GM12878 (cell line): ENCODE measurements at regions not wholly inside any gene's neighbourhood (a gene's known extent, or its start where the extent isn't known, plus 50 kb on each side); places are given as distances from the start of the nearest gene placed in this dataset.

Experiments
- ATAC-seq: fragments of 200-7000 bp; cut with Tn5 transposase; 3 replicates; pipeline ENCODE4 v1.9.1; 2020; ENCODE audit warnings: mild to moderate bottlenecking, moderate library complexity
- BruUV-seq: library from RNA; stranded (reverse); fragments of 400-500 nt; replicated peaks from 2 replicates; lab custom pipeline; 2021; lab: Mats Ljungman, UMichigan
- CTCF ChIA-PET: fragments of 300-600 bp; sonication (Branson Sonifier 250); formaldehyde crosslinking; extraction: SDS; loops from one replicate; lab custom pipeline; 2021; ENCODE audit warnings: inconsistent platforms; lab: Yijun Ruan, JAX
- POLR2A ChIA-PET: fragments of 350-600 bp; formaldehyde crosslinking; extraction: SDS; loops from one replicate; lab custom pipeline; 2021; ENCODE audit warnings: inconsistent platforms; lab: Charles Lee
- RAD21 ChIA-PET: fragments of 300-600 bp; sonication (Branson Sonifier 250); formaldehyde crosslinking; loops from one replicate; lab custom pipeline; 2023; ENCODE audit warnings: antibody characterized with exemption; ENCODE audit not compliant: unreplicated experiment; lab: Charles Lee
- SMC1A ChIA-PET: fragments of 300-600 bp; sonication (Branson Sonifier 250); formaldehyde crosslinking; loops from one replicate; lab custom pipeline; 2023; ENCODE audit not compliant: unreplicated experiment, uncharacterized antibody; lab: Charles Lee
- DNase-seq: peaks from one replicate; pipeline ENCODE4 v3.0.0-alpha.2; 2011; ENCODE audit warnings: low read depth, low spot score
- FAIRE-seq: peaks from 3 replicates; lab custom pipeline; 2011; peaks lifted over from hg19 to GRCh38; lab: Jason Lieb, UNC
- H2AFZ ChIP-seq: 2 replicates; pipeline ENCODE4 v1.6.0; 2011; ENCODE audit warnings: low read depth, low read length, control low read depth; ENCODE audit not compliant: control insufficient read depth
- H3K27ac ChIP-seq: 2 replicates; pipeline ENCODE4 v1.5.1; 2011; ENCODE audit warnings: control low read depth; ENCODE audit not compliant: control insufficient read depth, insufficient read depth
- H3K27me3 ChIP-seq, 2 experiments: replicated peaks in 1 of 2; 2 replicates each; pipeline versions ENCODE4 v1.6.0 to v1.6.1; 2011; ENCODE audit warnings: low read length in 1 of 2; ENCODE audit not compliant: control insufficient read depth in 2 of 2, insufficient read depth in 2 of 2
- H3K36me3 ChIP-seq, 2 experiments: 2 replicates each; pipeline ENCODE4 v1.5.1; 2011; ENCODE audit warnings: low read length in 1 of 2; ENCODE audit not compliant: control insufficient read depth in 2 of 2, insufficient read depth in 2 of 2
- H3K4me1 ChIP-seq: 2 replicates; pipeline ENCODE4 v1.6.1; 2011; ENCODE audit warnings: mild to moderate bottlenecking, low read length, moderate library complexity, mixed read lengths; ENCODE audit not compliant: control insufficient read depth, insufficient read depth
- H3K4me2 ChIP-seq: 2 replicates; pipeline ENCODE4 v1.6.0; 2011; ENCODE audit warnings: control low read depth; ENCODE audit not compliant: control insufficient read depth, insufficient read depth
- H3K4me3 ChIP-seq: fragments of 200-600 bp; sonication (generic); 2 replicates; pipeline ENCODE4 v1.5.1; 2016
- H3K79me2 ChIP-seq: 2 replicates; pipeline ENCODE4 v1.6.0; 2011; ENCODE audit warnings: low read length; ENCODE audit not compliant: control insufficient read depth, insufficient read depth
- H3K9ac ChIP-seq: 2 replicates; pipeline ENCODE4 v1.8.0; 2011; ENCODE audit warnings: low read length, control low read depth, mixed read lengths; ENCODE audit not compliant: control insufficient read depth, insufficient read depth
- H3K9me3 ChIP-seq: replicated peaks from 3 replicates; pipeline ENCODE4 v1.5.1; 2011; ENCODE audit warnings: mild to moderate bottlenecking, low read length; ENCODE audit not compliant: control insufficient read depth, insufficient read depth
- H4K20me1 ChIP-seq: 2 replicates; pipeline ENCODE4 v1.6.0; 2011; ENCODE audit not compliant: control insufficient read depth, insufficient read depth
- BACH1 ChIP-seq: fragments of 450-650 bp; IDR thresholded peaks from 2 replicates; pipeline ENCODE4 v1.6.1; 2017; ENCODE audit warnings: mild to moderate bottlenecking, borderline replicate concordance
- BHLHE40 ChIP-seq, 2 experiments: fragments of 450-650 bp in 1 of 2; IDR thresholded peaks; 2 replicates each; pipeline ENCODE4 v1.6.1; 2011 to 2017; ENCODE audit warnings: low read depth in 2 of 2, borderline replicate concordance in 1 of 2, improper control_type of control experiment in 1 of 2, low read length in 1 of 2, mild to moderate bottlenecking in 1 of 2
- CBX3 ChIP-seq: fragments of 200-600 bp; sonication (generic); IDR thresholded peaks from 2 replicates; pipeline ENCODE4 v1.6.1; 2016; ENCODE audit warnings: low read depth, borderline replicate concordance
- DPF2 ChIP-seq: fragments of 450-650 bp; IDR thresholded peaks from 2 replicates; pipeline ENCODE4 v1.6.1; 2017; ENCODE audit warnings: mild to moderate bottlenecking
- GATAD2B ChIP-seq: fragments of 450-650 bp; conservative IDR thresholded peaks from 2 replicates; pipeline ENCODE4 v1.6.1; 2017; ENCODE audit warnings: low read depth, mild to moderate bottlenecking, moderate library complexity
- IRF4 ChIP-seq: IDR thresholded peaks from 2 replicates; pipeline ENCODE4 v1.6.1; 2011; ENCODE audit warnings: low read depth, low read length
- MTA2 ChIP-seq: fragments of 450-650 bp; IDR thresholded peaks from 2 replicates; pipeline ENCODE4 v1.6.1; 2016; ENCODE audit warnings: low read depth, mild to moderate bottlenecking, moderate library complexity
- NFYB ChIP-seq: IDR thresholded peaks from 2 replicates; pipeline ENCODE4 v1.6.1; 2011; ENCODE audit warnings: low read depth, mild to moderate bottlenecking, low read length, improper control_type of control experiment, moderate library complexity; ENCODE audit not compliant: insufficient read depth
- RCOR1 ChIP-seq: conservative IDR thresholded peaks from 2 replicates; pipeline ENCODE4 v1.6.1; 2012; ENCODE audit warnings: low read depth, low read length, improper control_type of control experiment
- SMAD1 ChIP-seq: fragments of 450-650 bp; IDR thresholded peaks from 2 replicates; pipeline ENCODE4 v1.6.1; 2018; ENCODE audit warnings: mild to moderate bottlenecking, low read depth; ENCODE audit not compliant: partially characterized antibody
- SMARCA5 ChIP-seq: fragments of 450-650 bp; IDR thresholded peaks from 2 replicates; pipeline ENCODE4 v1.6.1; 2017; ENCODE audit warnings: mild to moderate bottlenecking
- SRF ChIP-seq, 2 experiments: IDR thresholded peaks; 2 replicates each; pipeline ENCODE4 v1.6.1; 2011; ENCODE audit warnings: low read depth in 2 of 2, low read length in 2 of 2, mild to moderate bottlenecking in 1 of 2, moderate library complexity in 1 of 2
- STAT1 ChIP-seq: fragments of 450-650 bp; conservative IDR thresholded peaks from 2 replicates; pipeline ENCODE4 v1.6.1; 2014; ENCODE audit warnings: antibody characterized with exemption, mild to moderate bottlenecking
- SUZ12 ChIP-seq: fragments of 200-600 bp; sonication (generic); IDR thresholded peaks from one replicate; pipeline ENCODE4 v1.6.1; 2018; ENCODE audit warnings: antibody characterized with exemption, mild to moderate bottlenecking; ENCODE audit not compliant: unreplicated experiment
- YY1 ChIP-seq: IDR thresholded peaks from 2 replicates; pipeline ENCODE4 v1.6.1; 2011; ENCODE audit warnings: low read depth, mild to moderate bottlenecking, low read length
- ZNF24 ChIP-seq: fragments of 450-650 bp; IDR thresholded peaks from 2 replicates; pipeline ENCODE4 v1.6.1; 2017; ENCODE audit warnings: antibody characterized with exemption, mild to moderate bottlenecking
- WGBS: methylation state at CpG from one replicate; pipeline ENCODE4 v1.1.6; 2016; ENCODE audit warnings: low lambda C conversion rate; ENCODE audit not compliant: insufficient replicate concordance, insufficient coverage; ENCODE audit errors: missing lambda C conversion rate; 5-methylcytosine and 5-hydroxymethylcytosine counted together
- in situ Hi-C: fragments of 300-500 bp; cut with MboI; formaldehyde crosslinking; loops from 9 replicates; pipeline ENCODE4 v1.14.3; 2018; ENCODE audit warnings: mixed read lengths
- intact Hi-C: fragments of 100-400 bp; cut with micrococcal nuclease; formaldehyde crosslinking; loops from one replicate; pipeline ENCODE4 v1.14.2; 2022; ENCODE audit not compliant: unreplicated experiment
- TF ChIP-seq, protein P1 (sequence below): IDR thresholded peaks from 2 replicates; pipeline ENCODE4 v1.6.1; 2011; ENCODE audit warnings: borderline replicate concordance, low read depth, mild to moderate bottlenecking, moderate library complexity, mixed read lengths, low read length; ENCODE audit not compliant: insufficient read depth; ENCODE audit errors: extremely low read length
- TF ChIP-seq, protein P2 (sequence below): IDR thresholded peaks from 2 replicates; pipeline ENCODE4 v1.6.1; 2012; ENCODE audit warnings: low read depth, low read length, improper control_type of control experiment

DNA sequence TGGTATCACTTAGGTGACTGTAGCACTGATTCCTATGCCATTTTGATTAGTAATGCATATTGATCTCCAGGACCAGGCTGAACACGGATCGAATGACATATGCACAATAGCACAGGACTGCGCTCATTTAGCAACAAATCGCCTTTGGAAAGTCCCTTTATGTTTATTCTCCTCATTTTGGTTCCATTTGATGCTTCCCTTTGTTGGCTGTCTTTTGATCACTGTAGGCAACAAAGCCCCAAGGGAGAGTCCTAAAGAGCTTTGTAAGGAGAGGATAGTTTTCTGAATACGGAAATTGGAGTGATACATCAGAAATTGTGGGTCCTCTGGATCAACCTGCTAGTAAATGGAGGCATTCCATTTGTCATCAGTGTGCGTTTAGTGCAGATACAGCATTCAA is 1111.4 kb downstream of the SORCS1 start:
- no peaks in the 10 kb centered on the region for H4K20me1 ChIP-seq
- RAD21 ChIA-PET, result no interaction called here
- no peaks in the 10 kb centered on the region for H3K27me3 ChIP-seq
- H3K4me2 ChIP-seq, result no peak overlapping the region
- H3K9ac ChIP-seq, result no peak overlapping the region
- H3K4me3 ChIP-seq, result no peak overlapping the region
- H2AFZ ChIP-seq, result no peak overlapping the region
- CTCF ChIA-PET, result no interaction called here
- intact Hi-C loops (no loop called here), in situ Hi-C loops (no loop called here)
- 16% methylated on average over 6 of the region's 6 CpGs for WGBS
- H3K79me2 ChIP-seq, result no peaks in the 10 kb centered on the region
- FAIRE-seq (no peak), ATAC-seq (no peak), DNase-seq (no peak)
- H3K36me3 ChIP-seq, result no peaks in the 10 kb centered on the region
- POLR2A ChIA-PET, result no interaction called here
- no peaks in the 10 kb centered on the region for H3K4me1 ChIP-seq
- H3K27ac ChIP-seq, result no peak overlapping the region
- no TSS peak for BruUV-seq
- no peak for TF ChIP-seq SMAD1
- no peak for TF ChIP-seq NFYB
- no peak for TF ChIP-seq YY1
- TF ChIP-seq, protein P1, sequence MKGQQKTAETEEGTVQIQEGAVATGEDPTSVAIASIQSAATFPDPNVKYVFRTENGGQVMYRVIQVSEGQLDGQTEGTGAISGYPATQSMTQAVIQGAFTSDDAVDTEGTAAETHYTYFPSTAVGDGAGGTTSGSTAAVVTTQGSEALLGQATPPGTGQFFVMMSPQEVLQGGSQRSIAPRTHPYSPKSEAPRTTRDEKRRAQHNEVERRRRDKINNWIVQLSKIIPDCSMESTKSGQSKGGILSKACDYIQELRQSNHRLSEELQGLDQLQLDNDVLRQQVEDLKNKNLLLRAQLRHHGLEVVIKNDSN, result no peak
- TF ChIP-seq SUZ12, result no peak
- TF ChIP-seq IRF4, result no peak
- no peak for TF ChIP-seq GATAD2B
- TF ChIP-seq CBX3, result no peak
- SMC1A ChIA-PET, result no interaction called here
- no peaks in the 10 kb centered on the region for H3K9me3 ChIP-seq

DNA sequence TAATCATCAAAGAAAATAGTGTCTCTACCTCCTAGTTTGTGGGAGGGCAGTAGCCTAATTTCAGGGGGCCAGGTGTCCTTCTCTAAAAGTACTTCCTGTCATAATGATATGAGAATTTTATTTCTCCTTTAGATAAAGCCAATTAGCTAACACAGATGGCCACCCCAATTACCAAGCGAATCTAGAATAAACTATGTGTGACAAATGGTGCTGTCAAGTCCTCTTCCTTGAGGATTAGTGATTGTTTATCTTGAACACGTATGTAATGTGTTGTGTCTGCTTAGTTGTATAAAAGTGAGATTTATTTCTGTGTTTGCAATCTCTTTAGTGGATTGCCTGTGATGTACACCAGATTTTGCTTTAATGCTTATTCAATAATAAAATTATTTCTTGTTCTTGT is 1120.0 kb downstream of the SORCS1 start:
- Histone ChIP-seq H3K79me2 (no peaks in the 10 kb centered on the region), H3K36me3 (no peaks in the 10 kb centered on the region), H3K27me3 (no peaks in the 10 kb centered on the region), H3K4me1 (no peaks in the 10 kb centered on the region), H3K27ac (no peak overlapping the region), H3K4me3 (no peak overlapping the region), H2AFZ (no peak overlapping the region), H3K4me2 (no peak overlapping the region), H3K9me3 (no peaks in the 10 kb centered on the region), H4K20me1 (no peaks in the 10 kb centered on the region), H3K9ac (no peak overlapping the region)
- 0% methylated on average over 2 of the region's 2 CpGs for WGBS
- ChIA-PET POLR2A (no interaction called here), SMC1A (no interaction called here), CTCF (no interaction called here), RAD21 (no interaction called here)
- no peak for ATAC-seq
- no peak for DNase-seq
- FAIRE-seq, result no peak
- TF ChIP-seq DPF2 (no peak), STAT1 (no peak), RCOR1 (no peak), BHLHE40 (IDR thresholded peaks at IDR 0.05; ENCODE audit: borderline replicate concordance in 1 of 2, low read depth in 2 of 2, low read length in 1 of 2) (no peak), ZNF24 (no peak), SUZ12 (no peak), BACH1 (no peak), MTA2 (no peak), SRF (IDR thresholded peaks at IDR 0.05; ENCODE audit: low read depth in 2 of 2, low read length in 2 of 2) (no peak), SMARCA5 (no peak)
- TF ChIP-seq, protein P2, sequence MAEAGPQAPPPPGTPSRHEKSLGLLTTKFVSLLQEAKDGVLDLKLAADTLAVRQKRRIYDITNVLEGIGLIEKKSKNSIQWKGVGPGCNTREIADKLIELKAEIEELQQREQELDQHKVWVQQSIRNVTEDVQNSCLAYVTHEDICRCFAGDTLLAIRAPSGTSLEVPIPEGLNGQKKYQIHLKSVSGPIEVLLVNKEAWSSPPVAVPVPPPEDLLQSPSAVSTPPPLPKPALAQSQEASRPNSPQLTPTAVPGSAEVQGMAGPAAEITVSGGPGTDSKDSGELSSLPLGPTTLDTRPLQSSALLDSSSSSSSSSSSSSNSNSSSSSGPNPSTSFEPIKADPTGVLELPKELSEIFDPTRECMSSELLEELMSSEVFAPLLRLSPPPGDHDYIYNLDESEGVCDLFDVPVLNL, result no peak
- intact Hi-C loops (no loop called here), in situ Hi-C loops (no loop called here)
- BruUV-seq, result no TSS peak
